ENCODE measurements at regions not wholly inside any gene's neighbourhood (a gene's known extent, or its start where the extent isn't known, plus 50 kb on each side); places are given as distances from the start of the nearest gene placed in this dataset.
"Not testable (repeated sequence)": the region's sequence is repeated elsewhere in the genome, so short reads cannot be mapped to it uniquely, and the experiment has no call there.

DNA sequence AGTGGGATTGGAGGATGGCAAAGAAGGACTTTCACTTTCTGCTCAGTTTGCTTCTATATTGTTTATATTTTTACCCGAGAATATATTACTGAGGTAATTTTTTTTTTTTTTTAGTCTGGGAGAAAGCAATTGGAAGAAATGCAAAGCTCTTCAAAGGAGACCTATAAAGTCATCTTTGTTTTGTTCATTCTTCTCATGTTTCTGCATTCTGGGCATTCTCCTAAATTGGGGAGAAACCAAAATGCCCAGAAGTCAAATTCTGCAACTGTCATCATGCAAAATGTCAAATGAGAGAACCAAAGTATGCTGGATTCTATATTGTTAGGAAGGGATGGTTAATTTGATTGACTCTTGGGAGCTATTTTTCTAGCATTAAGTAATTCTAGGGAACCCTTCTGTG lies 168.3 kb upstream of the TSC22D2 start:
- DNase-seq, result no peak

DNA sequence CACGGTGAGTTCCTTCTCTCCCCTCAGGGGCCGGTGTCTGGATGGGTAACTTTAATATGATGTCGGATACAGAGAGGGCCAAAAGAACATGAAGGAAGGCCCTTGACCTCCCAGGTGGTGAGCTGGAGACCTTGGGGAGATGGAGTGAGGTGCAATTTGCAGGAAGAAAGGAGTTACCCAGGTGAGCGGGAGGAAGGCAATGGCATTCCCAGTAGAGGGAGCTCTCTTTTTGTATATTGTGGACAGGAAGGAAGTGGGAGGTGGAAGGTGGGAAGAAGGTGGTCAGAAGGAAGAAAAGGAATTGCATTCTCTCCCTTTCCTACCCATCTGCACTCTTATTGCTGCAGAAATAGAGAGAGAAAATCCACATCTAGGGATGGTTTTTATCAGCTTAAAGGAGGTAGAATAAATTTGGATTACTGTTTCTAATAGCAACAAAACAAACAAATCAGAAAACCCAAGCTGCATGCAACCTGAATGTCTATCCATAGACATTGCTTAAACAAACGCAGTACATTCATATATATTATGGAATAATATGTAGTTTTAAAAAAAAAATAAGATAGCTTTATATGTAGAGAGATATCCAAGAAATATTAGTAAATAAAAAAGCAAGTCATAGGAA lies 169.0 kb upstream of the TSC22D2 start:
- no peak for DNase-seq

DNA sequence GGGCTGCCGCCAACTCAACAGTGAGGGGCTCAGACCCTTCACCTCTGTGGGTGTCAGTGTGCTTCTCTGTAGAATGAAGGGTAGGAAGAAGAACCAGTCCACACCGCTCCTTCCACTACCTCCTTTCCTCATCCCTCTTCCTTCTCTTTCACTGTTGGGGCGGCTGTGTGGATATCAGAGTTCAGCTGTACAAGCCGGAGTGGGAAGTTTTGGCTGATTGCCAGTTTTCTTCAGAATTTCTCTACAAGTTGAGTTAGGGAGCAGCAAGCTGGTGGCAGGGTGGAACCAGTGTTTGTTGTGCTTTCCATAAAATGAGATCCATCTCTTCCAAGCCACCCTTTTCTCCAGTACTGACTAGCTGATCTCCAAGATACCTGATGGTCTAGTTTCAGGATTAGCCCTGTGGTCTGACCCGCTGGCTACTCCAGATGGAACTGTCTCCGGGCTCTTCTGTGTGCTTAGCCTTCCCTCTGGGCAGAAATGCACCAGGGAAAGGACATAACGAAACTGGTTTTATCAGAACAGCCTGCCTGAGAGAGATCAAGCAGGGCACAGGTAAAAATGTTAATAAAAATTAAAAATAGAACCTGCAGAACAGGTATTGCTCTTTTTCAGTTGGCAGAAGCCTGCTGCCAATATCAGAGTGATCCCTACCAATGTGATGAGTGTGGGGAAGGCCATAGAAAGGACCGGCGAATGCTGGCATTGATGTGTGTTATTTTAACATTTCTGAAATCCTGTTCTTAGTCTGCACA lies 169.9 kb upstream of the TSC22D2 start:
- DNase-seq, result peak; percentile 1

DNA sequence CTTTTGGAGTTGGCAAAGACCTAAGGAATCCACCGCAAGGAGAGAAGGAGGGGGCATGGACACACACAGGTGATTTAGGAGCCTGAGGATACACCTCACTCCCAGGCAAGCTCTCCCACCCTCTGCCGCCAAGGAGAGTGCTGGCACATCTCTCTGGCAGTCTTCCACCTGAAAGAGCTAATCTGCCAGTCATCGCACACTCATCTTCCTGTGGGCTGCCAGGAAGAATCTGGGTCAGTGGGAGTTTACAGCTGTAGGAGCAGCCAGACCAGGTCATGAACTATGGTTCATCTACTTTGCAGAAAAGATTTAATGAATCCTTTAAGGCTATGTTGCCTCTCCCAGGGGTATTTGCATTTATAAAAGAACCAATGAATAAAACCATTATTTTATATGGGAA lies 170.6 kb upstream of the TSC22D2 start:
- DNase-seq, result peak; percentile 96

DNA sequence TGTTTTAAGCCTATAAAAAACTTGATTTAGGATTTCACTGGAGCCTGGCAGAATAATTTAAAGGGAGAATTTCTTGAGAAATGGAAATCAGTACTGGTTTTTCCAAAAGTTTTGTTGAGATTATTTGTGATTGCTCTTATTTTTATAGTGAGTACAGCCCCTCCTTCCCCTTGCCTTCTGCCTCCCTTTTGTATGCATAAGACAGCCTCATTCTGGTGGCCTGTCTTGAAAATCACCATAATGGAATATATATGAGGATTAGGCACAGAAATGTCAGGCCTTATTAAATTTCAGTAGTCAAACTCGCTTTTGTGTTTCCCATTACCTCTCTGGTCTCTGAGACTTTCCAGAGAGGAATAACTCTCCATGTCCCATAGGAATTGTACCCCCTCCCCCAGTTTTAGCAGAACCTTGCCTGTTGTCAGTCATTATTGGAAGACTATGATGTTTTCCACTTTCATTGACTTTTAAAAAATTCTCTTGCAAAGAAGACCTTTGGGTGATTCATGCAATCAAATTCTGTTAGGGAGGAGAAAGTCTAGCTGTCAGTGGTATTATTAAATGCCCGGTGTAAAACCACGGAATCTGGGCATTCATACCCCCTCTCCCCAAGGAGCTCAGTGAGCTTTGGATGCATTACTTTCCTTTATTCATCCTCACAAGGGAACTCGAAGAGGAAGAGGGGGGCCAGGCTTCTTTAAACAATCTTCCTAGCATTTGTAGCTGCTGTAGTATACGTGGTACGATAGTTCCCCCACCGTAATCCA lies 171.6 kb upstream of the TSC22D2 start:
- peak; percentile 94 for DNase-seq

DNA sequence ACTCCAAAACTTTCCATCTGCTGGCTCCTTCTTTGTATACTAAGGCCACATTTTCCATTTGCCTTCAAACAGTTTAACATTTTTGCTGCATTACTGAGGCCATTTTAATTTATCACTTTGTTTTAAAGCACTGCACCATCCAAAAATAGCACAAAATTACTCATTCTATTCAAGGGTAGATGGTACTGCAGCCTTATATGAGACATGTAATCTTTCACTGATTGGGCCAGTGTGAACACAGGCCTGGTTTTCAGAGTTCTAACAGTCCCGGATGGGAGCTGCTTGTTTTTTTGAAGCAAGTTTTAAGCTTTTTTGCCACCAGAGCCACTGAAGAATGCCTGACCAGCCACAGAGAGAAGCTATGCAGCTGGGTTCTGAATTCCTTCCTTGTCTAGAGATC lies 172.3 kb upstream of the TSC22D2 start:
- DNase-seq, result peak; percentile 53

DNA sequence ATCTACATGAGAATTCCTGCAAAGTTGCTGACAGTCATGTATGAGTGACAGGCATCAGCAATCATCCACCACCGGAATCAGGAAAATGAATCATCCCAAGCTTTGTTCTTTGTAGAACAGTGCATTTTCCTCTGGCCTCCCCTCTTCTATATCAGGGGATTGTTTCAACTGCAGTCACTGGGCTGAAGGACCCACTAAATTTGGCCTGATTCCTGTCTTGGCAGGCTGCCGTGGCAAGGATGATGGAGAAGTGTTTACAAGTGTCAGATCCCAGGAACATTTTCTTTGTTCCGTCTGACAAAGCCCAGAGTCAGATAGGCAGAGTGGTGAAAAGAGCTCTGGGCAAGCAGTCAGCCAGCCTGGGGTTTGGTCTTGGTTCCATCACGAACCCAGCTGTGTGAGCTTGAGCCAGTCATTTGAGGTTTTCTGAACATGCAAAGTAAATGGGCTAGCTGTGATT lies 175.1 kb upstream of the TSC22D2 start:
- DNase-seq, result peak; percentile 73

DNA sequence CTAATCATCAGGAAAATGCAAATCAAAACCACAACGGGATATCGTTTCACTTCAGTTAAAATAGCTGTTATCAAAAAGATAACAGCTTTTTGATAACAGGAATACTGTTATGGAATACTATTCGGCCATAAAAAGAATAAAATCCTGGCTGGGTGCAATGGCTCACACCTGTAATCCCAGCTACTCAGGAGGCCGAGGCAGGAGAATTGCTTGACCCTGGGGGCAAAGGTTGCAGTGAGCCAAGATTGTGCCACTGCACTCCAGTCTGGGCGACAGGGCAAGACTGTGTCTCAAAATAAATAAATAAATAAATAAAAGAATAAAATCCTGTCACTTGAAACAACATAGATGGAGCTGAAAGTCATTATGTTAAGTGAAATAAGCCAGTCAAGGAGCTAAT lies 178.1 kb upstream of the TSC22D2 start:
- DNase-seq, result no peak

DNA sequence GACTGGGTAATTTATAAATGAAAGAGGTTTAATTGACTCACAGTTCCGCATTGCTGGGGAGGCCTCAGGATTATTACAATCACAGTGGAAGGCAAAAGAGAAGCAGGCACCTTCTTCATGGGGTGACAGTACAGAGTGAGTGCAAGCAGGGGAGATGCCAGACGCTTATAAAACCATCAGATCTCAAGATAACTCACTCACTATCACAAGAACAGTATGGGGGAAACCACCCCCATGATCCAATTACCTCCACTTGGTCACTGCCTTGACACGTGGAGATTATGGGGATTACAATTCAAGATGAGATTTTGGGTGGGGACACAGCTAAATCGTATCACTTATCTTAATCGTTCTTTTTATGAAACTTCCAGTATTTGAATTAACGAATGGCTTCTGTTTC lies 179.5 kb upstream of the TSC22D2 start:
- DNase-seq, result not testable (repeated sequence)

DNA sequence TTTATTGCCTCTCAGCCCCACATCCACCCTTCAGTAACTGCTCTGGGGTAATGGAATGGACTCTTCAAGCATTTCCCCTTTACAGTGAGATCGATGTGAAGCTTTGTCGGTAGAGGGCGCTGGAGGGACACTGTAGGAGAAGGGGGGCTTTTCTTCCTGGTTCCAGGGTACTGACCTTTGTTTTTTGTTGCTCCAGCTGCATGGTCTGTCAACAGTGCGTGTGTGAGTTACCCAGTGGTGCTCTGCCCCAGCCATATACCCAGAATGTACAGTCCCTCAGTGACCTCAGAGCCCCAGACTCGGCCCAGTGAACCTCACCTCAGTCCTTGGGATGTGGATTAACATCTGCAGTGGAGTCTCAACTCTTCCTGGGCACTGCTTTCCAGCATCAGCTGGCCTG lies 180.3 kb upstream of the TSC22D2 start:
- peak; percentile 60 for DNase-seq

DNA sequence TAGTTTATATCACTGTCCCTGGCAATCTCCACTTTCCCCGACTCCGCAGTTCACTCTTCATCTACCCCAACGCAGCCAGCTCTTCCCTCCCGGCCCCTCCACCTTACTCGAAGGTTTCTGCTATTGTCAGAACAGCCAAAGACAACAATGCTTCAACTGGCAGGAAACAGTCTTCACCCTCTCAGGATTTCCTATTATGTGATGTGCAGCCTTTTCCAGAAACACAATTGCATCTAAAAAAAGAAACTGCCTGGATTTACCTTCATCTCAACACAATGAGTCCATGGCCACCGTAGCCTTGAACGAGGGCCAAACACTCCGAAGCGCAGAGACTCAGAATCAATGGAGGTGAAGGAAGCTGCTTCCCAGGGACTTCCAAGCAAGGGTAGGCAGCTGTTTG lies 182.1 kb upstream of the TSC22D2 start:
- DNase-seq, result no peak

DNA sequence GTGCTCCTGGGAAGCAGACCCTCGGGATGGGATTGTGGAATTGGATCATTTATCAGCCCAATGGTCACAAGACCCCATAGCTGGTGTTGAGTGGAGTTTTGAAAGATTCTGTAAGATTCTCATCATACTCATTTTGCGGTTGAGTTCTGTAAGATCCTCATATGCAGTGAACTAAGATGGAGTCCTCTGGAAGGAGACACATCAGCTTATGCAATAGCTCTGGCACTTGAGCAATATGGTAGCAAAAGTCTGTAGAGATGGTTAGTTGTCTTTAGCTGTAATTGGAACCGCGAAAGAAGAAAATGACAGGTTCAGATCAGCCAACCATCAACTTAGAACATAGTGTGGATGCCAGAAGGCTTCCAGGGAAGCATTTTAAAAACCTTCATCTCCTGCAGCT lies 184.5 kb upstream of the TSC22D2 start:
- no peak for DNase-seq

DNA sequence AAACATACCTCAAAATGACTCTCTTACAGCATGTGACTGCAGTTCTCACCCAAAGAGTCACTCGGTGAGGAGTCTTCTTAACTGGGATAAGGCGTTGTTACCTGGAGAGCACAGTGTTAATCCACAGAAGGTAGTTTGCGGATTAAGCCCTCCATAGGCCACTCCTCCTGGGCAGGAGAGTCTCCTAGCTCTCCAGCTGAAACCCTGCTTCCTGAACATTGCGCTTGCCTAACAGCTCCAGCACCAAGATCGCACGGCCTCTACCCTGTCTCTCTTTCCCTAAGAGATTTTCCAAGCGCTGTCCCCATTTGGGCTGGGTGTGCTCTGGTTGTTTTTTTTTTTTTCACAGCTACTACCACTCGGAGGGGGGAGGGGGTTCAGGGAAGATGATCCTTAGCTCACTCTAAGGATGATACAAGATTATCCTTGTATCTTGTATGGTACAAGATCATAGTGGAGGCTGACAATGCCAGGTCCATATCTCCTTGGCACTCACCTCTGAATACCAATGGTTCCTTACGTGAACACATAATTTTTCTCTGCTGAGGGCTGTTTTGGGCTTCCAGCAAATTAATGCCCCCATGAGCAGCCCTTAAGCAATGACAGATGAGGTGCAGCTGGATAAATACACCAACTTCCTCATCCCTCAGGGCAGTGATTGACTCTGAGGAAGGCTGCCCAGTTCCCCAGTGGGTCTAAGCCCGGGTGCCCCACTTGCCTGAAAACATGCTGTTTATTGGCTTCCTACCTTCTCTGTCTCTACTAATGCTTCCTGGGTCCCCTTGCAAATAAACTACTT lies 185.2 kb upstream of the TSC22D2 start:
- DNase-seq, result no peak

DNA sequence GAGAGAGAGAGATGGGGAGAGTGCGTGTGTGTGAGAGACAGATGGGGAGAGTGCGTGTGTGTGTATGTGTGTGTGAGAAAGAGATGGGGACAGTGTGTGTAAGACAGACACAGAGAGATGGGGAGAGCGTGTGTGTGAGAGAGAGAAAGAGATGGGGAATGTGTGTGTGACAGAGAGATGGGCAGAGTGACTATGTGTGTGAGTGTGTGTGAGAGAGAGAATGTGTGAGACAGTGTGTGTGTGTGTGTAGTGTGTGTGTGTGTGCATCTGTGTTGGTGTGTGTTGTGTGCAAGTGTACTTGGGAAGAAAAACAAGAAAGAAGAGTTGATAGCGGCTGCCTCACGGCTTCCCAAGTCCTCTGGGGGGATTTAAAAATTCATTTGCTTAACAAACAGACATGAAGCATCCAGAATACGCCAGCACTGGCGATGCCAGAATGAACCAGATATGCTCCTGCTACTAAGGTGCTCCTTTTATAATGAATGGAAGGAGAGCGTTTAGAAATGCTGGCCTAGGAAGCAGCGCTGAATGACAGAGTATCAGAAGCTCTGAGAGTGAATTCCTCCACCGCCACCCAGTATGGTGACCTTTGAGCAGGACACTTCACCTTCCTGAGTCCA lies 186.1 kb upstream of the TSC22D2 start:
- no peak for DNase-seq

DNA sequence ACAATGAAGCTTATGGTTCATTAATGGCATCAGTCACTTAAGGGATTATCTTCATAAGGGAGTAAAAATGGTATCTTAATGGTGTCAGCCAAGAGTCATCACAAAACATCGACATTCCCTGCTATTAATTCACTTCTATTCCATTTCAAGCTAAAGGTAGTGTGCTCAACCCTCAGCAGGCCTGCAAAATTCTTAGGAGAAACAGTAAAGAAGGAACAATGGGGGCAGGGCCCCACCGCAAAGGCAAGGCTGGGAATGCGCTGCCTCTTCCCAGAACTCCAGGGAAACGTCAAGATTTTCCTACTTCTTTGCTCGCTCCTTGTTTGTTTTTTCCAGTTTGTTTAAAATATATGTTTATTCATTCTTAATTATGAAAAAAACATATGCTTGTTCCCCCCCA lies 187.3 kb upstream of the TSC22D2 start:
- DNase-seq, result no peak

DNA sequence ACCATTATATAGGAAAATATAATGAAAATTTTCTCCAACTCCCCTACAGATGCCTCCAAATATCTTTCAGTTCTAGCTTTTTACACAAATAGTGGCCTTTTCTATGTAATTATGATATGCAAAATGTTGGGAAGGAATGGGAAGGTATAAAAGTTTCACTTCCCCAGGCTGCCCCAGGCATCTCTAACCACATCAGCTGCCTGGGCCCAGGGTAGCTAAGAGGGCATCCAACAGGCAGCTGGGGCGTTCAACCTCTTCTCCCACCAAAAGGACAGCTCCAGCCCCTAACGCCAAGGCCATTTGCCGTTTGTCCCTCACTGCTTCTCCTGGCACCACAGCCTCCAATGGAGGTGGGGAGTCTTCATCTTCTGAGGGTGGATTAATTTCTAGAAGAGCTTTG lies 188.1 kb upstream of the TSC22D2 start:
- DNase-seq, result no peak

DNA sequence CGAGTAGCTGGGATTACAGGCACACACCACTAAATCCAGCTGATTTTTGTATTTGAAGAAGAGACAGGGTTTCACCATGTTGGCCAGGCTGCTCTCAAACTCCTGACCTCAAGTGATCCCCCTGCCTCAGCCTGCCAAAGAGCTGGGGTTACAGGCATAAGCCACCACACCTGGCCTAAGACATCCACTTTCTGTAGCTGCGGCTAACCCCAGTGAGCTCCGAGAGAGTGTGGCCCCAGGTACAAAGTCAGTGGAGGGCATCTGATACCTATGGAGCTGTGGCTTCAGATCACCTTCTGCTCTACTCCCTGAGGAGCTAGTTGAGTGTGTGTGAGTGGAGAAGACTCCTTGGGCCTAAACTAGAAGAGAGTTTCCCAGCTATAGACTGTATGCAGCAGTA lies 189.3 kb upstream of the TSC22D2 start:
- no peak for DNase-seq

DNA sequence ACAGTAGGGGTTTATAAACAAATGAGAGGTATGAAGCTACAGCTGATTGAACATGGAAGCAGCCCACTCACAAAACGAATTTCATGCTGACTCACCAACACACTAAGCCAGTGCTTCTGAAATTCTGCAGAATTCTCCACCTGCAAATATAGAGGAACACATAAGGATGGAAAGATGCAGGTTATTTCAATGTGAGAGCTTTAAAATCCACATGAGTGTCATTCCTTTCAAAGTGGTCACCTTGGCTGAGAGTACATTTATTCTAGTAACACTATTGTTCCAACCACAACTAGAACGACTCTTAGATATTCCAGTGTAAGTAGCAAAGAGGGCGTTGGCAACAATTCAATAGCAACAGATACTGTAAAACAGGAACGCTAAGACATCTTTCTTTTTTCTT lies 189.9 kb upstream of the TSC22D2 start:
- no peak for DNase-seq

DNA sequence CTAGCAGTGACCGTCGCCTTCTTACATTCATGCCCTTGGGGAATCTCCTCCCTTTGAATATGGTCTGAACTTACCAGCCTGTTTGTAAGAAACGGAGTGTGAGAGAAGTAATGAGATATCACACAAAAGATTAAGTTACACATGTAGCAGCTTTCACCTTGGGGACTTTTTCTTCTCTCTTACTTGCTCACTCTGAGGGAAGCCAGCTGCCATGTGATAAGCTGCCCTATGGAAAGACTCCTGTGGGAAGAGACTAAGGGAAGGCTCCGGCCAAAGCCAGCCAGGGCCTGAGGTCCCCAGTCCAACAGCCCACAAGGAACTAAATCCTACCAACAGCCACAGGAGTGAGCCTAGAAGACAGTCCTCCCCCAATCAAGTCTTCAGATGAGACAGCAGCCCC lies 190.4 kb upstream of the TSC22D2 start:
- no peak for DNase-seq

DNA sequence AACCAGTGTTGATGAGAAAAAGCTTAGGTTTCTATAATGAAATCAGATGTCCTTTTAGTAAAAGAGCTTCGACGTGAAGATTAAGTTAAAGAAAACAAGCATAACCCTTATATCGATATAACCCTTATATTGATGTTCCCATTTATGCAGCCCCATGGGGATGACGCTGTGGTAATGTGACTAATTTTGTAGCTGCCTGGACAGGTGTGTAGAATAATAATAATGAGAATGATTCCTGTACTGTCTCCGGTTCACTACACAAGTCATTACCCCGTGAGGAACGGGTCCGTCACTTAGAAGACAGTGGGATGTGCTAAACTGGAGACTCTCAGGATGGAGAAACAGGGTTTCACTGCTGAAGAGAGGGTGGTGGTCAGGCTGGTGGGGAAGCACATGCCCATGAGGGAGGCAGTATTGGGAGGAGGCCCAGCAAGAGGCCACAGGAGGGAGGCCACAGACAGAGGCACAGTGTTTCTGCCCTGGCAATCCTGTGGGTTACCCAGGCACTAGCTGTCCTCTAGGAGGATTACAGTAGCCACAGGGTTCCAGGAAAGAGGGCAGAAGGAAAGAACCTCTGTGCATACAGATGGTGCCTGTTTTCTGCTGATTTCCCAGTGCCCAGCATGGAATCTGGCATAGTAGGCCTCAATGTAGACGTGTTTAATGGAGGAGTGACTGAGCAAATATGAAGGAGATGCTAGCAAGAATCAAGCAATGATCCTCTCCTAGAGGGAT lies 191.1 kb upstream of the TSC22D2 start:
- no peak for DNase-seq

DNA sequence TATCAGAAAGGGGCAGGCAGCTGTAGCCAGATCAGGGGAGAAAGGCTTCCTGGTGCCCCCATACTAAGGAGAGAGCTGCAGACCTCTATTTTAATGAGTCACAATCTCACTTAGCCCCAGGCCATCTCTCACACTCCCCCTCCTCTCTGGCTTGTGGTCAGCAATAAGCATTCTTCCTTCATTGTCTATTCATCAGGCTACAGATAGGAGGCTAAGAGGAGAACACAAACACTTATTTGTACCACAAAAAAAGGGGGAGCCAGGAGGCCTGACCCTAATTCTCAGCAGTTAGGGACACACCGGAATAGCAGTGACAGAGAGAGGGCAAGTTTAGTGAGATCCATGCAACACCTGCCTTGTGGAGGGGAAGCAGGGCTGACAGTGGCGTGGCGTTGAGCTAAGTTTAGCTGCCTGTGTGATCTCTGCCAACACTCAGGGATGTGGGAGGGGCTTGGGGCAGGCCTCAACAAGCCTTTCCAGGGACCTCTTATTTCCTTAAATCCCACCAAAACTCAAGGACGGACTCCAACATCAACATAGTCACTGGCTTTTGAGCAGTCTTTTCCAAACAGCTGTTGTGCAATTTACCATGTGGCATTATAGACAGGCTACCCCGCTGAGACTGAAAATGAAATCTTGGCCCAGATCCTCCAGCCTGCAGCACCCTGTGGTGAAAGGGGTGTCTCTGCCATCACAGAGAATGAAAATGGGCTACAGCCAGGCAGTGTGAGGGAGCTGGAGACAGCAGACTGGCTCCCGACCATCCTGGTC lies 191.9 kb upstream of the TSC22D2 start:
- DNase-seq, result peak; percentile 26

All from NCI-H226 (cell line).